DOHH2 (cell line): ENCODE measurements at regions not wholly inside any gene's neighbourhood (a gene's known extent, or its start where the extent isn't known, plus 50 kb on each side); places are given as distances from the start of the nearest gene placed in this dataset.
"Not testable (repeated sequence)": the region's sequence is repeated elsewhere in the genome, so short reads cannot be mapped to it uniquely, and the experiment has no call there.

Source experiments
- H3F3A ChIP-seq: fragments of 200-600 bp; sonication (generic), shearing (Covaris generic); 2 replicates; pipeline ENCODE4 v1.6.0; 2016; ENCODE audit warnings: antibody characterized with exemption, mild to moderate bottlenecking; ENCODE audit not compliant: control insufficient read depth, insufficient read depth
- H3K27ac ChIP-seq: fragments of 200-600 bp; sonication (generic); 2 replicates; pipeline ENCODE4 v1.5.1; 2014; ENCODE audit warnings: low read depth, mild to moderate bottlenecking, low read length, moderate library complexity
- H3K27me3 ChIP-seq: fragments of 200-600 bp; sonication (generic); 2 replicates; pipeline ENCODE4 v1.6.1; 2014; ENCODE audit warnings: mild to moderate bottlenecking, low read length, mixed read lengths; ENCODE audit not compliant: control insufficient read depth
- H3K36me3 ChIP-seq: fragments of 200-600 bp; sonication (generic); 2 replicates; pipeline ENCODE4 v1.6.1; 2014; ENCODE audit warnings: mild to moderate bottlenecking, low read length, moderate library complexity, mixed read lengths; ENCODE audit not compliant: control insufficient read depth
- H3K4me1 ChIP-seq: fragments of 200-600 bp; sonication (generic); 2 replicates; pipeline ENCODE4 v1.6.1; 2014; ENCODE audit warnings: mild to moderate bottlenecking, low read length, mixed read lengths; ENCODE audit not compliant: control insufficient read depth
- H3K4me2 ChIP-seq: fragments of 200-600 bp; sonication (generic); 2 replicates; pipeline ENCODE4 v1.6.0; 2014; ENCODE audit warnings: mild to moderate bottlenecking, low read length, moderate library complexity
- H3K4me3 ChIP-seq: fragments of 200-600 bp; sonication (generic); 2 replicates; pipeline ENCODE4 v1.5.1; 2014; ENCODE audit warnings: mild to moderate bottlenecking, low read length, mixed read lengths
- H3K79me2 ChIP-seq: fragments of 200-600 bp; sonication (generic); 2 replicates; pipeline ENCODE4 v1.6.1; 2014; ENCODE audit warnings: mild to moderate bottlenecking, low read length, mixed read lengths; ENCODE audit not compliant: control insufficient read depth
- H3K9me2 ChIP-seq: fragments of 200-600 bp; sonication (generic); replicated peaks from 2 replicates; pipeline ENCODE4 v1.6.1; 2014; ENCODE audit warnings: mild to moderate bottlenecking, low read length, mixed read lengths; ENCODE audit not compliant: control insufficient read depth
- H3K9me3 ChIP-seq: fragments of 200-600 bp; sonication (generic); 2 replicates; pipeline ENCODE4 v1.6.1; 2014; ENCODE audit warnings: antibody characterized with exemption, low read length, mixed read lengths; ENCODE audit not compliant: control insufficient read depth, insufficient read depth
- H4K20me1 ChIP-seq: fragments of 200-600 bp; sonication (generic); 2 replicates; pipeline ENCODE4 v1.6.0; 2014; ENCODE audit warnings: low read depth, mild to moderate bottlenecking, antibody characterized with exemption, low read length, moderate library complexity; ENCODE audit not compliant: control insufficient read depth, insufficient read depth
- EZH2phosphoT487 ChIP-seq: fragments of 200-600 bp; sonication (generic); IDR thresholded peaks from 2 replicates; pipeline ENCODE4 v1.6.1; 2017; ENCODE audit warnings: borderline replicate concordance, mild to moderate bottlenecking, antibody characterized with exemption, low read length, moderate library complexity, mixed read lengths
- TF ChIP-seq, protein P1 (sequence below): fragments of 200-600 bp; sonication (generic); IDR thresholded peaks from one replicate; pipeline ENCODE4 v1.5.1; 2014; ENCODE audit warnings: antibody characterized with exemption, mild to moderate bottlenecking, low read depth, low read length; ENCODE audit not compliant: poor library complexity, severe bottlenecking

DNA sequence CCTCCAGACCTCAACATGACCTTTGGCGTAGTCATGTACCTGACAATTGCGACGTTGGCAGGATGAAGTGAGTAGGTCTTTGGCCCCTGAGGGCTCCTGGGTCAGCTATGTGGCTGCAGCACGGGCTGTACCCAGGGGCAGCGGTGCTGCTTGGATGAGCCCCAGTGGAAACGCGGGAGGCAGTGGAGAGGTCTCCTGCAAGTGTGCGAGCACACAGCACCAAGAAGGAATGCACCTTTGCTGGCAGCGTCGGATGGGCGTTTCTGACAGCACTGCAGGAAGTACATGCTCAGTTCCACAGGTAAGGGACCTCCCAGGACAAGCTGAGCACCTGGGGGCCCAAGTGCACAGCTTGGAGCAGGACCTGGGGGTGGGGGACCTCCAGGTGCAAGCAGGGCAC lies 67.4 kb upstream of the UNC13C start:
- Histone ChIP-seq H3K4me1 (no peaks in the 10 kb centered on the region), H3K4me3 (no peak overlapping the region), H3K9me2 (no peaks in the 10 kb centered on the region), H4K20me1 (no peaks in the 10 kb centered on the region), H3K9me3 (no peaks in the 10 kb centered on the region), H3F3A (no peaks in the 10 kb centered on the region), H3K79me2 (no peaks in the 10 kb centered on the region), H3K4me2 (no peak overlapping the region), H3K27me3 (no peaks in the 10 kb centered on the region), H3K27ac (no peak overlapping the region), H3K36me3 (no peaks in the 10 kb centered on the region)
- TF ChIP-seq, protein P1, sequence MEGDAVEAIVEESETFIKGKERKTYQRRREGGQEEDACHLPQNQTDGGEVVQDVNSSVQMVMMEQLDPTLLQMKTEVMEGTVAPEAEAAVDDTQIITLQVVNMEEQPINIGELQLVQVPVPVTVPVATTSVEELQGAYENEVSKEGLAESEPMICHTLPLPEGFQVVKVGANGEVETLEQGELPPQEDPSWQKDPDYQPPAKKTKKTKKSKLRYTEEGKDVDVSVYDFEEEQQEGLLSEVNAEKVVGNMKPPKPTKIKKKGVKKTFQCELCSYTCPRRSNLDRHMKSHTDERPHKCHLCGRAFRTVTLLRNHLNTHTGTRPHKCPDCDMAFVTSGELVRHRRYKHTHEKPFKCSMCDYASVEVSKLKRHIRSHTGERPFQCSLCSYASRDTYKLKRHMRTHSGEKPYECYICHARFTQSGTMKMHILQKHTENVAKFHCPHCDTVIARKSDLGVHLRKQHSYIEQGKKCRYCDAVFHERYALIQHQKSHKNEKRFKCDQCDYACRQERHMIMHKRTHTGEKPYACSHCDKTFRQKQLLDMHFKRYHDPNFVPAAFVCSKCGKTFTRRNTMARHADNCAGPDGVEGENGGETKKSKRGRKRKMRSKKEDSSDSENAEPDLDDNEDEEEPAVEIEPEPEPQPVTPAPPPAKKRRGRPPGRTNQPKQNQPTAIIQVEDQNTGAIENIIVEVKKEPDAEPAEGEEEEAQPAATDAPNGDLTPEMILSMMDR, result no peak
- no peak for TF ChIP-seq EZH2phosphoT487

DNA sequence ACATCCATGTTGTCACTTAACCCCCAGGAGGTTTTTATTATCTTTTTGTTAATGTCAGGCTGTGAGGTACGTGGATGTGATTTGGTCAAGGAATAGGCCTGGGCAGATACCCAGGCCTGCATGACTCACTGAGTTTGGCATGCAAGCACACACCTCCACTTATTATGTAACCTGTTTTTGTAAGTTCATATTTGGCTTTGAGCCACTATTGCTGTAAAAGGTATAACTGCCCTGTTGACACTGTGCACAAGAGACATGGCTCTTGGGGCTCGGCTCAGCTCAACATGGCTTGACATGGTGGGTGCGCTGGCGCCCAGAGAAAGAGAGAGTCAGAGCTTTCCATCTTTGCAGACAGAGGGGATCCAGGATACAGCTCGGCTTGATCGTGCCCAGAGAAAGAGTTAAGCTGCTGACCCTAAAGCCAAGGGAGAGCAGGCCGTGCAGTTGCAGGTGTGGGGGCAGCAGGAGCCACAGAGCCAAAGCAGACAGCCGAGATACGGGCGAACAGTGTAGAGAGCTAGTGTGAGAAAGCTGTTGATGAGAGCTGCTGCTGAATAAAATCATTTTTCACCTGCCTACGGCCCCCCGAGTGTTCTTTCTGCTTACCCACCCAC lies 67.9 kb upstream of the UNC13C start:
- no peaks in the 10 kb centered on the region for H3K27me3 ChIP-seq
- no peak overlapping the region for H3K4me3 ChIP-seq
- no peaks in the 10 kb centered on the region for H3F3A ChIP-seq
- TF ChIP-seq, protein P1, result no peak
- TF ChIP-seq EZH2phosphoT487, result no peak
- no peaks in the 10 kb centered on the region for H3K36me3 ChIP-seq
- no peaks in the 10 kb centered on the region for H3K9me3 ChIP-seq
- no peaks in the 10 kb centered on the region for H3K79me2 ChIP-seq
- H3K27ac ChIP-seq, result no peak overlapping the region
- no peaks in the 10 kb centered on the region for H3K4me1 ChIP-seq
- no peaks in the 10 kb centered on the region for H4K20me1 ChIP-seq
- no peak overlapping the region for H3K4me2 ChIP-seq
- no peaks in the 10 kb centered on the region for H3K9me2 ChIP-seq

DNA sequence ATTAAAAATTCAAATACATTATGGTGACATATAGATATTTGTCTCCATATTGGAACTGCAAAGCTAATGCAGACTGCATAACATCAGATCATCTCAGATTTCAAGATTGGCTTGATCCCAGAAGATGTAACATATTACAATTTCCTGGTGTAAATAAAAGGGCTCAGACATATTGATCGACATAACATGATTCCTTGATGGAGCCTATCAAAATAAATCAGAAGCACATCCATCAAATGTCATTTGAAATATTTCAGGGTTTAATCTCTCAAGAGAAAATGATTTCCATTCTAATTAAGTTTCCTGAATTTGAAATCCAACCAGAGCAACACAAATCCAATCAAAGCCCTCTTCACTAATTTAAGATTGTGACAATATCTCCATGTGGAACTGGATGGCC lies 75.1 kb upstream of the UNC13C start:
- no peak for TF ChIP-seq EZH2phosphoT487
- TF ChIP-seq, protein P1, result no peak
- Histone ChIP-seq H4K20me1 (no peaks in the 10 kb centered on the region), H3K4me1 (no peaks in the 10 kb centered on the region), H3K27me3 (no peaks in the 10 kb centered on the region), H3K9me2 (no peaks in the 10 kb centered on the region), H3F3A (no peaks in the 10 kb centered on the region), H3K27ac (no peak overlapping the region), H3K79me2 (no peaks in the 10 kb centered on the region), H3K36me3 (no peaks in the 10 kb centered on the region), H3K4me2 (no peak overlapping the region), H3K4me3 (no peak overlapping the region), H3K9me3 (no peaks in the 10 kb centered on the region)

DNA sequence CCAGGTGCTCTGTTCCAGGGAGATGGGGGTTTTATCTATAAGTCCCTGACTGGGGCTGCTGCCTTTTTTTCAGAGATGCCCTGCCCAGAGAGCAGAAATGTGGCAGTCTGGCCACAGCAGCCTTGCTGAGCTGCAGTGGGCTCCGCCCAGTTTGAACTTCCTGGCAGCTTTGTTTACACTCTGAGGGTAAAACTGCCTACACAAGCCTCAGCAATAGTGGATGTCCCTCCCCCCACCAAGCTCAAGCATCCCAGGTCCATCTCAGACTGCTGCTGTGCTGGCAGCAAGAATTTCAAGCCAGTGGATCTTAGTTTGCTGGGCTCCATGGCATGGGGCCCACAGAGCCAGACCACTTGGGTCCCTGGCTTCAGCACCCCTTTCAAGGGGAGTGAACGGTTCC lies 84.8 kb upstream of the UNC13C start:
- H3K4me1 ChIP-seq, H3K27ac ChIP-seq, H3K4me2 ChIP-seq, H3K9me2 ChIP-seq, H3K9me3 ChIP-seq, H3F3A ChIP-seq, H3K36me3 ChIP-seq, H3K79me2 ChIP-seq, H3K4me3 ChIP-seq, H4K20me1 ChIP-seq, H3K27me3 ChIP-seq: not testable (repeated sequence)

DNA sequence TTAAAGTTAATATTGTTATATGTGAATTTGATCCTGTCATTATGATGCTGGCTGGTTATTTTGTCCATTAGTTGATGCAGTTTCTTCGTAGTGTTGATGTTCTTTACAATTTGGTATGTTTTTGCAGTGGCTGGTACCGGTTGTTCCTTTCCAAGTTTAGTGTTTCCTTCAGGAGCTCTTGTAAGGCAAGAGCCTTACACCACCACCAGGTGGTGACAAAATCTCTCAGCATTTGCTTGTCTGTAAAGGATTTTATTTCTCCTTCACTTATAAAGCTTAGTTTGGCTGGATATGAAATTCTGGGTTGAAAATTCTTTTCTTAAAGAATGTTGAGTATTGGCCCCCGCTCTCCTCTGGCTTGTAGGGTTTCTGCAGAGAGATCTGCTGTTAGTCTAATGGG lies 86.4 kb upstream of the UNC13C start:
- H3K4me3 ChIP-seq, H4K20me1 ChIP-seq, H3F3A ChIP-seq, H3K4me2 ChIP-seq, H3K79me2 ChIP-seq, H3K9me3 ChIP-seq, H3K27me3 ChIP-seq, H3K9me2 ChIP-seq, H3K4me1 ChIP-seq, H3K36me3 ChIP-seq, H3K27ac ChIP-seq: not testable (repeated sequence)
